ENCODE measurements at regions not wholly inside any gene's neighbourhood (a gene's known extent, or its start where the extent isn't known, plus 50 kb on each side); places are given as distances from the start of the nearest gene placed in this dataset.

DNA sequence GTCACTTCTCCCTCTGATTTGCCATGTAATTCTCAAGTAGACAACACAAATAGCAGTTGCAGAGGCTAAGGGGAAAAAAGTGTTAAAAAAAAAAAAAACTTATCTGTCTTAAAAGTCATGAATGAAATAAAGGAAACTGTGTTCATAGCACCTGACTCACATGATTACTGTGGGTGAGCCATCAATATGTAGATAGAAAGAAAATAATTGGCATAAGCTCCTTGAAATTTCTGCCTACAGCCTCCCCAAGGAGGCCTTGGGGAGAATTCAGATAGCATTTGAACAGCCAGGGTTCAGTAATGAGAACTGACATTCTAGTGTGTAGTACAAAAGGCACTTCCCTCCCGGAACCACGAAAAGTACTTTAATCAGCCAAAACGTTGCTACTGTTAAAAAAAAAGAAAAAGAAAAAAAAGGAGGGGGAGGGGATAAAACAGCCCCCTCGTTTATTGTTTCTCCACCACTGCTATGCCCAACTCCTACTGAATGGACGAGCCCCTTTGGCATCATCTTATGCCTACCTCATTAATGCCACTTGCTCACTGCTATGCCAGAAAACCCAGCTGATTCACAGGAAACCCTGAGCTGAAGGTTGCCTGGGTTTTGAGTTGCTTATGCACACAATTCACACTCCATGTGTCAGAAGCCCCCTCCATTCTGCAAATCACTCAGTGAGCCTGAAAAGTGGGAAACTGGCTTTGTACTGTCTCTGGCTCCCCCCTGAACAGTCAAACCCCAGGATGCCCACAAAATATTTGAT is 65.5 kb upstream of the KLF7 start:
- ATAC-seq (no peak), DNase-seq (ENCODE audit: low read depth, low spot score) (no peak)
- ChIA-PET POLR2A (no interaction called here), CTCF (no interaction called here)
- TF ChIP-seq POLR2AphosphoS5 (IDR thresholded peaks at IDR 0.05; ENCODE audit: low read depth, low read length) (no peak), TCF7L2 (IDR thresholded peaks at IDR 0.05; ENCODE audit: low read depth, low read length) (no peak), REST (IDR thresholded peaks at IDR 0.05; ENCODE audit: insufficient read depth in 1 of 2, low read depth in 2 of 2, low read length in 1 of 2) (no peak), SIN3A (IDR thresholded peaks at IDR 0.05; ENCODE audit: borderline replicate concordance, insufficient read depth, low read depth, low read length) (no peak)
- TF ChIP-seq, protein P1, sequence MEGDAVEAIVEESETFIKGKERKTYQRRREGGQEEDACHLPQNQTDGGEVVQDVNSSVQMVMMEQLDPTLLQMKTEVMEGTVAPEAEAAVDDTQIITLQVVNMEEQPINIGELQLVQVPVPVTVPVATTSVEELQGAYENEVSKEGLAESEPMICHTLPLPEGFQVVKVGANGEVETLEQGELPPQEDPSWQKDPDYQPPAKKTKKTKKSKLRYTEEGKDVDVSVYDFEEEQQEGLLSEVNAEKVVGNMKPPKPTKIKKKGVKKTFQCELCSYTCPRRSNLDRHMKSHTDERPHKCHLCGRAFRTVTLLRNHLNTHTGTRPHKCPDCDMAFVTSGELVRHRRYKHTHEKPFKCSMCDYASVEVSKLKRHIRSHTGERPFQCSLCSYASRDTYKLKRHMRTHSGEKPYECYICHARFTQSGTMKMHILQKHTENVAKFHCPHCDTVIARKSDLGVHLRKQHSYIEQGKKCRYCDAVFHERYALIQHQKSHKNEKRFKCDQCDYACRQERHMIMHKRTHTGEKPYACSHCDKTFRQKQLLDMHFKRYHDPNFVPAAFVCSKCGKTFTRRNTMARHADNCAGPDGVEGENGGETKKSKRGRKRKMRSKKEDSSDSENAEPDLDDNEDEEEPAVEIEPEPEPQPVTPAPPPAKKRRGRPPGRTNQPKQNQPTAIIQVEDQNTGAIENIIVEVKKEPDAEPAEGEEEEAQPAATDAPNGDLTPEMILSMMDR (IDR thresholded peaks at IDR 0.05), result no peak
- no TSS peak for BruUV-seq (replicated peaks)
- Histone ChIP-seq H3K4me1 (ENCODE audit: control insufficient read depth, insufficient read depth, low read length) (no peaks in the 10 kb centered on the region), H3K27ac (ENCODE audit: low read length) (no peak overlapping the region), H3K27me3 (ENCODE audit: control insufficient read depth, insufficient read depth, low read length) (no peaks in the 10 kb centered on the region), H3K36me3 (ENCODE audit: control insufficient read depth, insufficient read depth, low read length) (no peaks in the 10 kb centered on the region), H3K4me3 (ENCODE audit: low read depth in 2 of 2, low read length in 2 of 2) (no peak overlapping the region), H3K9me3 (ENCODE audit: control insufficient read depth, insufficient read depth, low read depth, low read length) (no peaks in the 10 kb centered on the region)
- in situ Hi-C loops (cut with HindIII; ENCODE audit: low pct_unique_long_range_greater_than_20kb, low sequenced_read_pairs), result no loop called here
- intact Hi-C loops (cut with micrococcal nuclease; ENCODE audit: unreplicated experiment), result no loop called here

DNA sequence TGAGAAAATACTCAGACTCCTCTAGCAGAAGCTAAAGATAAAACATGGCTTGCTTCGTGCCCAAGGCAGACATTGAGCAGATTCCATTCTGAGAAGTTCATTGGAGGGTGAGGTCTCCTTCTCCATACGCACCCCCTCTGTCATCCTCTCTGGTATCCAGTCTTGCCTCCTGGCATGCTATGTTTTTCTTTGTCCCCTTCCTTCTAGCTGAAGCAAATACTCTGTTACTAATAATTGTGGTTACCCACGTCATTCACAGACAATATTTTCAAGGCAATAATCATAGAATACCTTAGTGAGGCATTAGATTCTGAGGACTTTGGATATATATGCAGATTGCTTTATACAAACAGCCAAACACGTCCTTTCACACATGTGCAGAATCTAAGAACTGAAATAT is 66.2 kb upstream of the KLF7 start:
- intact Hi-C loops (cut with micrococcal nuclease; ENCODE audit: unreplicated experiment), result no loop called here
- no peak overlapping the region for H3K27ac ChIP-seq (ENCODE audit: low read length)
- CTCF ChIA-PET, result no interaction called here

More for the DNA sequence above, 66.2 kb upstream of the KLF7 start:
- Histone ChIP-seq H3K9me3 (ENCODE audit: control insufficient read depth, insufficient read depth, low read depth, low read length) (no peaks in the 10 kb centered on the region), H3K27me3 (ENCODE audit: control insufficient read depth, insufficient read depth, low read length) (no peaks in the 10 kb centered on the region), H3K4me1 (ENCODE audit: control insufficient read depth, insufficient read depth, low read length) (no peaks in the 10 kb centered on the region), H3K36me3 (ENCODE audit: control insufficient read depth, insufficient read depth, low read length) (no peaks in the 10 kb centered on the region), H3K4me3 (ENCODE audit: low read depth in 2 of 2, low read length in 2 of 2) (no peak overlapping the region)
- DNase-seq (ENCODE audit: low read depth, low spot score) (no peak), ATAC-seq (no peak)
- BruUV-seq (replicated peaks), result no TSS peak
- in situ Hi-C loops (cut with HindIII; ENCODE audit: low pct_unique_long_range_greater_than_20kb, low sequenced_read_pairs), result no loop called here
- POLR2A ChIA-PET, result no interaction called here
- no peak for TF ChIP-seq SIN3A (IDR thresholded peaks at IDR 0.05; ENCODE audit: borderline replicate concordance, insufficient read depth, low read depth, low read length)
- no peak for TF ChIP-seq REST (IDR thresholded peaks at IDR 0.05; ENCODE audit: insufficient read depth in 1 of 2, low read depth in 2 of 2, low read length in 1 of 2)
- no peak for TF ChIP-seq POLR2AphosphoS5 (IDR thresholded peaks at IDR 0.05; ENCODE audit: low read depth, low read length)
- TF ChIP-seq, protein P1 (IDR thresholded peaks at IDR 0.05), result no peak
- TF ChIP-seq TCF7L2 (IDR thresholded peaks at IDR 0.05; ENCODE audit: low read depth, low read length), result no peak

Data from Panc1 (cell line).